ENCODE measurements at regions not wholly inside any gene's neighbourhood (a gene's known extent, or its start where the extent isn't known, plus 50 kb on each side); places are given as distances from the start of the nearest gene placed in this dataset.

DNA sequence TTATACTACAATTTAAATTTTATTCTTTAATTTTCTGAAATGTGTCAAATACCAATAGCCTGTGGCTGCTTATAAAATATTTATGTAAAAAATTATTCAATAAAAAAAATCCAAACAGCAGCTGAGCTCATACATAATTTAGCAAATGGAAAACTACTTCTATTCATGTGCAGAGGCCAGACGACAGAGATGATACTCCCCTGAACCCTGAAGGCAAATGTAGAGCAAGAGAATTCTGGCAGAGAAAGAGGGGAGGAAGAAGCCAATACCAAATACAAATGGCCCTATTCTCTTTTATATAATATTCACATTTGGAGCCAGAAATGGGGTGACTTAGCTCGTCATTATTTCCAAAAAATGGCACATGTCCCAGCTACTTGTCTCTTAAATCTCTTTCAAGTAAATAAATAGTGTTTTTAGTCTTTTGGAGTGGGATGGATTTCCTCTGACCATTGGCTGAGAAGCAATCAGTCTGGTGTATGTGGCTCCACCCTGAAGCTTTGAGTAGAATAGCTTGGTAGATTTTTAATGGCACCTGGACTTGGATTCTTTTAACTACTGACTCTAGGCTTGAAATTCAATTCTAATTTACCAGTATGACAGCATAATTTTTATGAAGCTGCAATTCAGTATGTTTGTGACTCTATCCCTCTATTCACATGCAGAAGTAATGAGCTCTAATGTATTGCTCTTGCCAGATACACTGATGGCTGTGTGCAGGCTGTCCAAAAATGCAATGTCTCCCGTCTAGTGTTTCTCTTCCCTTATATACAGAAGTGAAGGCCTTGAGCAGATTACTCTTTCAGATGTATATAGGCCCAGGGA is 113.4 kb upstream of the SCAF11 start:
- no peak overlapping the region for H4K91ac ChIP-seq (ENCODE audit: insufficient read depth, low read depth, low read length)
- no peak overlapping the region for H3K23ac ChIP-seq (ENCODE audit: low read depth, low read length)
- TF ChIP-seq MXI1 (IDR thresholded peaks at IDR 0.05; ENCODE audit: borderline replicate concordance, low read depth, low read length): no peak
- TF ChIP-seq, protein P1, sequence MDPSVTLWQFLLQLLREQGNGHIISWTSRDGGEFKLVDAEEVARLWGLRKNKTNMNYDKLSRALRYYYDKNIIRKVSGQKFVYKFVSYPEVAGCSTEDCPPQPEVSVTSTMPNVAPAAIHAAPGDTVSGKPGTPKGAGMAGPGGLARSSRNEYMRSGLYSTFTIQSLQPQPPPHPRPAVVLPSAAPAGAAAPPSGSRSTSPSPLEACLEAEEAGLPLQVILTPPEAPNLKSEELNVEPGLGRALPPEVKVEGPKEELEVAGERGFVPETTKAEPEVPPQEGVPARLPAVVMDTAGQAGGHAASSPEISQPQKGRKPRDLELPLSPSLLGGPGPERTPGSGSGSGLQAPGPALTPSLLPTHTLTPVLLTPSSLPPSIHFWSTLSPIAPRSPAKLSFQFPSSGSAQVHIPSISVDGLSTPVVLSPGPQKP (IDR thresholded peaks at IDR 0.05; ENCODE audit: borderline replicate concordance, low read depth, low read length): no peak
- TF ChIP-seq NFE2L2 (IDR thresholded peaks at IDR 0.05; ENCODE audit: low read depth, low read length): no peak
- TF ChIP-seq RFX5 (IDR thresholded peaks at IDR 0.05; ENCODE audit: low read depth, low read length): no peak
- no peak for TF ChIP-seq BHLHE40 (IDR thresholded peaks at IDR 0.05; ENCODE audit: low read depth, low read length)
- TF ChIP-seq CHD1 (IDR thresholded peaks at IDR 0.05; ENCODE audit: low read depth, low read length): no peak
- no peak for TF ChIP-seq FOS (IDR thresholded peaks at IDR 0.05; ENCODE audit: low read depth, low read length)
- no peak overlapping the region for H2BK20ac ChIP-seq (ENCODE audit: low read depth, low read length)
- H3K4me3 ChIP-seq (ENCODE audit: insufficient read depth, low read depth, low read length): no peak overlapping the region
- no peaks in the 10 kb centered on the region for H3K4me1 ChIP-seq (ENCODE audit: control insufficient read depth, insufficient read depth, low read length)
- H3K36me3 ChIP-seq (ENCODE audit: control insufficient read depth, insufficient read depth, low read length): no peaks in the 10 kb centered on the region
- no peak overlapping the region for H2AK9ac ChIP-seq (replicated peaks; ENCODE audit: low read depth, low read length, poor library complexity)
- no peak overlapping the region for H2AFZ ChIP-seq (replicated peaks; ENCODE audit: low read length, poor library complexity)
- in situ Hi-C loops (cut with MboI; ENCODE audit: low sequenced_read_pairs) (no loop called here), intact Hi-C loops (cut with micrococcal nuclease) (no loop called here), dilution Hi-C loops (cut with HindIII; ENCODE audit: low sequenced_read_pairs, unreplicated experiment) (no loop called here)
- no peak overlapping the region for H2BK15ac ChIP-seq (ENCODE audit: low read depth, low read length)
- no peak overlapping the region for H2BK120ac ChIP-seq (ENCODE audit: low read depth, low read length)
- no peak overlapping the region for H3K4me2 ChIP-seq (ENCODE audit: low read depth, low read length)
- ChIA-PET CTCF (interaction anchor here (0.5 to 2.7 kb wide), 3 partner anchors 13 to 700 kb away, joined by 3 to 7 read pairs (median 4); no protein-coding TSS in a partner anchor), POLR2A (ENCODE audit: unreplicated experiment) (no interaction called here)
- H3K9me3 ChIP-seq (ENCODE audit: control insufficient read depth, insufficient read depth, low read length): 0 out of 2 replicates have a peak, but pooled peaks cover 1% of the 10 kb centered on the region
- H2AK5ac ChIP-seq (ENCODE audit: low read depth, low read length): no peak overlapping the region
- H3K4ac ChIP-seq (ENCODE audit: low read depth, low read length): no peak overlapping the region
- H3K56ac ChIP-seq (ENCODE audit: extremely low read depth, insufficient read depth, low read length): no peak overlapping the region
- H3K27me3 ChIP-seq (ENCODE audit: control insufficient read depth, insufficient read depth, low read length): peaks cover 2% of the 10 kb centered on the region; the same call in 1 of the 2 replicates
- no peaks in the 10 kb centered on the region for H3K79me1 ChIP-seq (ENCODE audit: low read depth in 1 of 2, low read length in 2 of 2)
- BruUV-seq (replicated peaks): no TSS peak
- no CpG with 5 or more reads among the region's 3 CpGs for WGBS, 2 experiments (ENCODE audit: extremely low coverage in 2 of 2, insufficient read length in 1 of 2)
- no peak overlapping the region for H4K8ac ChIP-seq (ENCODE audit: low read depth in 2 of 2, low read length in 2 of 2)
- H4K5ac ChIP-seq (ENCODE audit: low read depth, low read length): no peak overlapping the region
- no peak overlapping the region for H3K9ac ChIP-seq (ENCODE audit: low read depth, low read length)
- H2BK5ac ChIP-seq (ENCODE audit: low read depth, low read length, poor library complexity, severe bottlenecking): no peak overlapping the region
- DNase-seq (no peak), ATAC-seq (ENCODE audit: low read depth) (no peak)
- no peak overlapping the region for H3K18ac ChIP-seq (ENCODE audit: low read depth, low read length)
- no peaks in the 10 kb centered on the region for H4K20me1 ChIP-seq (ENCODE audit: insufficient read depth, low read length)
- H3K9me1 ChIP-seq (ENCODE audit: insufficient read depth, low read length): no peaks in the 10 kb centered on the region
- H3K14ac ChIP-seq (replicated peaks; ENCODE audit: low read depth, low read length): no peak overlapping the region
- no peak overlapping the region for H3K27ac ChIP-seq (ENCODE audit: insufficient read depth, low read length)
